HL-60 (cell line): ENCODE measurements at regions not wholly inside any gene's neighbourhood (a gene's known extent, or its start where the extent isn't known, plus 50 kb on each side); places are given as distances from the start of the nearest gene placed in this dataset.

Experiments used
- DNase-seq, 2 experiments: peaks; one replicate each; pipeline ENCODE4 v3.0.0-alpha.2; 2010 to 2020; ENCODE audit warnings: low read depth in 1 of 2, low spot score in 1 of 2
- H3K27ac ChIP-seq: fragments of 250-450 bp; sonication (Bioruptor Pico); replicated peaks from 2 replicates; pipeline ENCODE4 v1.5.1; 2020; ENCODE audit warnings: mild to moderate bottlenecking, moderate library complexity
- H3K27me3 ChIP-seq: fragments of 250-450 bp; sonication (Bioruptor Pico); 2 replicates; pipeline ENCODE4 v1.5.1; 2021; ENCODE audit warnings: mild to moderate bottlenecking, moderate library complexity; ENCODE audit not compliant: insufficient read depth, poor library complexity, severe bottlenecking
- H3K4me3 ChIP-seq: replicated peaks from 2 replicates; pipeline ENCODE4 v1.5.1; 2011; ENCODE audit warnings: mild to moderate bottlenecking, control low read depth, low read length; ENCODE audit not compliant: insufficient read depth
- GABPA ChIP-seq: IDR thresholded peaks from 2 replicates; pipeline ENCODE4 v1.6.1; 2012; ENCODE audit warnings: low read depth
- POLR2AphosphoS5 ChIP-seq: IDR thresholded peaks from 2 replicates; pipeline ENCODE4 v1.6.1; 2012; ENCODE audit warnings: low read depth
- REST ChIP-seq: IDR thresholded peaks from 2 replicates; pipeline ENCODE4 v1.6.1; 2012; ENCODE audit warnings: low read depth; ENCODE audit not compliant: insufficient replicate concordance
- SPI1 ChIP-seq: IDR thresholded peaks from 2 replicates; pipeline ENCODE4 v1.6.1; 2012; ENCODE audit warnings: low read depth, mild to moderate bottlenecking, borderline replicate concordance
- TF ChIP-seq, protein P1 (sequence below): IDR thresholded peaks from one replicate; pipeline ENCODE4 v1.5.1; 2011; ENCODE audit warnings: low read length, control low read depth, inconsistent platforms; ENCODE audit not compliant: insufficient read depth

DNA sequence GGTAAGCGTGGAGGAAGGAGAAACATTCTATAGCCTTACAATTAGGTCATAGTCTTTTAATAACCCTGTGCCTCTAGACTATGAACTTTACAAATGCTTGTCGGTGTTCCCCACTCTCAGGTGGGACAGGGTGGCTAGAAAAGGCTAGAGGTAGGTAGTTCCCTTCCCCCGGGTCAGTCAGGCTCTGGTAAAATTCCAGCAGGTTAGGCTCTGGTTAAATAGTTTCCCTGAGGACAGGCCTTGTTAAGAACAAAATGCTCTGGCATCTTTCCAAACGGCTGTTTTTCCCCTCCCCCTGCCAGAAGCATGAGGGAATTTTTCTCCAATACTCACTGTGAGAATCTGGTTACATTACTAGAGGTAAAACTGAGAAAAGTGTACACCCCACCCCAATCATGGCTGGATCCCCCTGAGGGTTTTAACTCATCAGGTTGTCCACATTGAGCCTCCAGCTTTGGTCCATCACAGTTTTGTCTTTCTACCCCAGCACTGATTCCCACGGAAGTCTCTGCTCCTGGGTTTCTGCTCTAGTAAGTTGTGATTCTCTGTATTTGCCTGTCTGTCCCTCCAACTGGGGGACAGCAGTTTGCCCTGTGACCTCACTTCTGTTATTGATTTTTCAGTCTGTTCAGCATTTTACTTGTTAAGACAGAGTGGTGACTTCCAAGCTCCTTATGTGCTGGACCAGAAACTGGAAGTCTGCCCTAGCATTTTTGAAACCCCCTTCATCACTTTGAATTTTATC, 84.7 kb upstream of the ADGRF1 start:
- DNase-seq, result no peak
- TF ChIP-seq REST (no peak), GABPA (no peak), POLR2AphosphoS5 (no peak), SPI1 (no peak)
- TF ChIP-seq, protein P1, sequence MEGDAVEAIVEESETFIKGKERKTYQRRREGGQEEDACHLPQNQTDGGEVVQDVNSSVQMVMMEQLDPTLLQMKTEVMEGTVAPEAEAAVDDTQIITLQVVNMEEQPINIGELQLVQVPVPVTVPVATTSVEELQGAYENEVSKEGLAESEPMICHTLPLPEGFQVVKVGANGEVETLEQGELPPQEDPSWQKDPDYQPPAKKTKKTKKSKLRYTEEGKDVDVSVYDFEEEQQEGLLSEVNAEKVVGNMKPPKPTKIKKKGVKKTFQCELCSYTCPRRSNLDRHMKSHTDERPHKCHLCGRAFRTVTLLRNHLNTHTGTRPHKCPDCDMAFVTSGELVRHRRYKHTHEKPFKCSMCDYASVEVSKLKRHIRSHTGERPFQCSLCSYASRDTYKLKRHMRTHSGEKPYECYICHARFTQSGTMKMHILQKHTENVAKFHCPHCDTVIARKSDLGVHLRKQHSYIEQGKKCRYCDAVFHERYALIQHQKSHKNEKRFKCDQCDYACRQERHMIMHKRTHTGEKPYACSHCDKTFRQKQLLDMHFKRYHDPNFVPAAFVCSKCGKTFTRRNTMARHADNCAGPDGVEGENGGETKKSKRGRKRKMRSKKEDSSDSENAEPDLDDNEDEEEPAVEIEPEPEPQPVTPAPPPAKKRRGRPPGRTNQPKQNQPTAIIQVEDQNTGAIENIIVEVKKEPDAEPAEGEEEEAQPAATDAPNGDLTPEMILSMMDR, result no peak
- H3K27ac ChIP-seq, result no peak overlapping the region

DNA sequence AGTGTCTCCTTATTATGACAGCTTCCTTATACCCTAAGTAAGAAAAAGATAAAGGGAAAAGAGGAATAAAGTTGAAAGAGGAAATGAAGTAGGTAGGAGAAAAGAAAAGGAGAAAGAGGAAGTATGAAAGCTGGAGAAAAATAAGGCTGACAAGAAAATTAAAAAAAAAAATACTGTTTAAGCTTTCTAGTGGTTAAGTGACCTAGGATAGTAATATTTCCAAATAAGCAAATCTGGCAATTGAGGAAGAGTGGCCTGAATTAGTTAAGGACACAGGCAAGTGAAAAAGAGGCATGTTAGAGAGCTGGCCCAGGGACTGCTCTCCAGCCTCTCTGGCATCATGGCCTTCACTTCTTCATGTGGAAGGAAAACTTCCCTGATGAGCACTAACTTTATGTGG, 76.5 kb upstream of the ADGRF1 start:
- Histone ChIP-seq H3K27ac (no peak overlapping the region), H3K4me3 (no peak overlapping the region), H3K27me3 (peaks cover 2% of the 10 kb centered on the region)
- TF ChIP-seq SPI1, result peak; percentile 51; the same call in 1 of the 2 replicates
- no peak for TF ChIP-seq GABPA
- TF ChIP-seq POLR2AphosphoS5, result no peak
- DNase-seq, result no peak

More for the DNA sequence above, 84.7 kb upstream of the ADGRF1 start:
- no peak overlapping the region for H3K4me3 ChIP-seq
- H3K27me3 ChIP-seq, result no peaks in the 10 kb centered on the region

- Histone ChIP-seq H3K4me3 (no peak overlapping the region), H3K27ac (no peak overlapping the region), H3K27me3 (peaks cover 2% of the 10 kb centered on the region)
- no peak for TF ChIP-seq GABPA
- TF ChIP-seq POLR2AphosphoS5, result no peak
- no peak for TF ChIP-seq REST
- DNase-seq, result no peak
These were observed 75.2 kb upstream of the ADGRF1 start for GRCh38 chr6:47117314-47117713.

GRCh38 chr6:47116606-47117005, 74.5 kb upstream of the ADGRF1 start:
- no peak for DNase-seq
- TF ChIP-seq REST, result no peak
- no peak for TF ChIP-seq GABPA
- no peak for TF ChIP-seq SPI1
- TF ChIP-seq, protein P1, result no peak
- no peak for TF ChIP-seq POLR2AphosphoS5
- Histone ChIP-seq H3K27me3 (peaks cover 2% of the 10 kb centered on the region), H3K27ac (no peak overlapping the region), H3K4me3 (no peak overlapping the region)
